Neural progenitor cell (in vitro differentiated cells): ENCODE measurements at regions not wholly inside any gene's neighbourhood (a gene's known extent, or its start where the extent isn't known, plus 50 kb on each side); places are given as distances from the start of the nearest gene placed in this dataset.

Source experiments
- EZH2phosphoT487 ChIP-seq: fragments of 200-600 bp; sonication (generic); IDR thresholded peaks from 2 replicates; pipeline ENCODE4 v1.6.1; 2017; ENCODE audit warnings: antibody characterized with exemption
- TF ChIP-seq, protein P1 (sequence below): fragments of 200-600 bp; sonication (generic); IDR thresholded peaks from 2 replicates; pipeline ENCODE4 v1.5.1; 2017; ENCODE audit warnings: antibody characterized with exemption, mild to moderate bottlenecking

DNA sequence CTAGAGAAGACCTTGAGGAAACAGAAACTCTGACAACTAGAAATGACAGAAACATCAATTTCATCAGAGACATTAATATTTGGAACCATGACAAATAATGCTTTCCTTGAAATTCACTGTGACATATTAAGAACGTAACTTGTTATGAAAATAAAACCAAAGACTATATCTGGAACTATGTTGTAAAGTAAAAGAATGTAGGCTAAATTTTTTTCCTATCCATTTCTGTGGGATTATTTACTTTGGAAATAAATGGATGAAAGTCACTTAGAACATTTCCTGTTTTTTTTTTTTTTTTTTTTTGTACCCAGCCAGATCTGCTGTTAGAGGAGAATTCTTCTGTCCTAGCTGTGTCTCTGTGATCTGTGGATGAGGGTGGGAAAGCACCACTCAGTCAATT, 255.9 kb downstream of the SPRY1 start:
- TF ChIP-seq EZH2phosphoT487: no peak
- TF ChIP-seq, protein P1, sequence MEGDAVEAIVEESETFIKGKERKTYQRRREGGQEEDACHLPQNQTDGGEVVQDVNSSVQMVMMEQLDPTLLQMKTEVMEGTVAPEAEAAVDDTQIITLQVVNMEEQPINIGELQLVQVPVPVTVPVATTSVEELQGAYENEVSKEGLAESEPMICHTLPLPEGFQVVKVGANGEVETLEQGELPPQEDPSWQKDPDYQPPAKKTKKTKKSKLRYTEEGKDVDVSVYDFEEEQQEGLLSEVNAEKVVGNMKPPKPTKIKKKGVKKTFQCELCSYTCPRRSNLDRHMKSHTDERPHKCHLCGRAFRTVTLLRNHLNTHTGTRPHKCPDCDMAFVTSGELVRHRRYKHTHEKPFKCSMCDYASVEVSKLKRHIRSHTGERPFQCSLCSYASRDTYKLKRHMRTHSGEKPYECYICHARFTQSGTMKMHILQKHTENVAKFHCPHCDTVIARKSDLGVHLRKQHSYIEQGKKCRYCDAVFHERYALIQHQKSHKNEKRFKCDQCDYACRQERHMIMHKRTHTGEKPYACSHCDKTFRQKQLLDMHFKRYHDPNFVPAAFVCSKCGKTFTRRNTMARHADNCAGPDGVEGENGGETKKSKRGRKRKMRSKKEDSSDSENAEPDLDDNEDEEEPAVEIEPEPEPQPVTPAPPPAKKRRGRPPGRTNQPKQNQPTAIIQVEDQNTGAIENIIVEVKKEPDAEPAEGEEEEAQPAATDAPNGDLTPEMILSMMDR: no peak
